PC-9 (cell line): ENCODE measurements at regions not wholly inside any gene's neighbourhood (a gene's known extent, or its start where the extent isn't known, plus 50 kb on each side); places are given as distances from the start of the nearest gene placed in this dataset.

Experiments
- CTCF ChIP-seq: fragments of 200-600 bp; sonication (generic); conservative IDR thresholded peaks from 2 replicates; pipeline ENCODE4 v1.6.1; 2017; ENCODE audit warnings: mixed run types, antibody characterized with exemption, mild to moderate bottlenecking, moderate library complexity
- EZH2 ChIP-seq: fragments of 200-600 bp; sonication (generic); IDR thresholded peaks from 2 replicates; pipeline ENCODE4 v1.8.0; 2017; ENCODE audit warnings: antibody characterized with exemption, low read depth

- TF ChIP-seq CTCF, result no peak
- TF ChIP-seq EZH2, result no peak
These were observed 275.3 kb downstream of the METTL15 start for GRCh38 chr11:28383456-28383855.
